H9 (cell line): ENCODE measurements at regions not wholly inside any gene's neighbourhood (a gene's known extent, or its start where the extent isn't known, plus 50 kb on each side); places are given as distances from the start of the nearest gene placed in this dataset.

ENCODE experiments used
- DNase-seq: peaks from one replicate; pipeline ENCODE4 v3.0.0-alpha.2; 2017
- H2AFZ ChIP-seq: one replicate; pipeline ENCODE4 v1.6.1; 2013; ENCODE audit warnings: mild to moderate bottlenecking, low read length, control low read depth, moderate library complexity
- H2AK5ac ChIP-seq: 2 replicates; pipeline ENCODE4 v1.6.1; 2013; ENCODE audit warnings: low read length, control low read depth, mixed read lengths; ENCODE audit not compliant: insufficient read length
- H2BK120ac ChIP-seq: one replicate; pipeline ENCODE4 v1.6.1; 2013; ENCODE audit warnings: low read depth, mild to moderate bottlenecking, low read length, control low read depth, inconsistent platforms; ENCODE audit not compliant: poor library complexity, severe bottlenecking
- H2BK12ac ChIP-seq: 2 replicates; pipeline ENCODE4 v1.6.1; 2013; ENCODE audit warnings: low read length, control low read depth, mixed read lengths, low read depth; ENCODE audit not compliant: insufficient read length
- H2BK15ac ChIP-seq: 2 replicates; pipeline ENCODE4 v1.6.1; 2013; ENCODE audit warnings: low read depth, low read length, control low read depth
- H2BK20ac ChIP-seq: one replicate; pipeline ENCODE4 v1.6.1; 2013; ENCODE audit warnings: low read depth, mild to moderate bottlenecking, low read length, control low read depth, inconsistent platforms; ENCODE audit not compliant: poor library complexity, severe bottlenecking
- H2BK5ac ChIP-seq: 2 replicates; pipeline ENCODE4 v1.6.1; 2013; ENCODE audit warnings: low read length, control low read depth, mixed read lengths; ENCODE audit not compliant: insufficient read length
- H3K14ac ChIP-seq: 2 replicates; pipeline ENCODE4 v1.6.1; 2013; ENCODE audit warnings: low read length, control low read depth; ENCODE audit not compliant: insufficient read depth
- H3K18ac ChIP-seq: 2 replicates; pipeline ENCODE4 v1.6.1; 2013; ENCODE audit warnings: low read depth, mild to moderate bottlenecking, mixed read lengths, low read length, control low read depth; ENCODE audit not compliant: insufficient read length
- H3K23ac ChIP-seq: 2 replicates; pipeline ENCODE4 v1.6.1; 2013; ENCODE audit warnings: low read length, control low read depth, mixed read lengths, low read depth; ENCODE audit not compliant: insufficient read length
- H3K23me2 ChIP-seq: 2 replicates; pipeline ENCODE4 v1.6.1; 2013; ENCODE audit warnings: low read depth, mild to moderate bottlenecking, mixed read lengths, low read length, control low read depth; ENCODE audit not compliant: insufficient read length, poor library complexity, severe bottlenecking
- H3K27ac ChIP-seq: 2 replicates; pipeline ENCODE4 v1.5.1; 2013; ENCODE audit warnings: low read length, control low read depth, mixed read lengths, low read depth; ENCODE audit not compliant: insufficient read length
- H3K27me3 ChIP-seq: 2 replicates; pipeline ENCODE4 v1.6.1; 2013; ENCODE audit warnings: low read length, control low read depth, inconsistent platforms; ENCODE audit not compliant: insufficient read depth
- H3K4ac ChIP-seq: 2 replicates; pipeline ENCODE4 v1.6.1; 2013; ENCODE audit warnings: low read depth, mild to moderate bottlenecking, control low read depth, inconsistent platforms, low read length, moderate library complexity
- H3K4me1 ChIP-seq: 2 replicates; pipeline ENCODE4 v1.6.1; 2013; ENCODE audit warnings: low read length, control low read depth, inconsistent platforms; ENCODE audit not compliant: insufficient read depth
- H3K4me2 ChIP-seq: 2 replicates; pipeline ENCODE4 v1.6.1; 2013; ENCODE audit warnings: low read length, control low read depth, mixed read lengths; ENCODE audit not compliant: insufficient read length, insufficient read depth
- H3K56ac ChIP-seq: 2 replicates; pipeline ENCODE4 v1.6.1; 2013; ENCODE audit warnings: low read depth, mild to moderate bottlenecking, mixed read lengths, low read length, control low read depth; ENCODE audit not compliant: insufficient read length
- H3K79me1 ChIP-seq: 2 replicates; pipeline ENCODE4 v1.6.1; 2013; ENCODE audit warnings: low read depth, mild to moderate bottlenecking, moderate library complexity, low read length, control low read depth, inconsistent platforms; ENCODE audit not compliant: insufficient read depth, poor library complexity, severe bottlenecking
- H3K79me2 ChIP-seq: 2 replicates; pipeline ENCODE4 v1.6.1; 2013; ENCODE audit warnings: low read length, control low read depth, inconsistent platforms; ENCODE audit not compliant: insufficient read depth
- H3K9ac ChIP-seq: 2 replicates; pipeline ENCODE4 v1.6.1; 2013; ENCODE audit warnings: low read length, control low read depth, mixed read lengths; ENCODE audit not compliant: insufficient read length; ENCODE audit errors: extremely low read depth
- H3K9me3 ChIP-seq: one replicate; pipeline ENCODE4 v1.6.1; 2013; ENCODE audit warnings: low read depth, low read length, inconsistent platforms; ENCODE audit not compliant: control insufficient read depth
- H3T11ph ChIP-seq: one replicate; pipeline ENCODE4 v1.6.1; 2013; ENCODE audit warnings: mild to moderate bottlenecking, low read length, control low read depth, inconsistent platforms
- H4K20me1 ChIP-seq: one replicate; pipeline ENCODE4 v1.6.1; 2013; ENCODE audit not compliant: control insufficient read depth, insufficient read length, insufficient read depth
- H4K5ac ChIP-seq: 2 replicates; pipeline ENCODE4 v1.6.1; 2013; ENCODE audit warnings: low read depth, mild to moderate bottlenecking, mixed read lengths, low read length, control low read depth; ENCODE audit not compliant: insufficient read length
- H4K8ac ChIP-seq: replicated peaks from 2 replicates; pipeline ENCODE4 v1.6.1; 2013; ENCODE audit warnings: low read length, control low read depth, mixed read lengths, low read depth; ENCODE audit not compliant: insufficient read length
- H4K91ac ChIP-seq: 2 replicates; pipeline ENCODE4 v1.6.1; 2013; ENCODE audit warnings: low read depth, mild to moderate bottlenecking, moderate library complexity, mixed read lengths, low read length, control low read depth; ENCODE audit not compliant: insufficient read length
- H3K27ac Mint-ChIP-seq, 3 experiments: 2 replicates in 2 of 3; 3 replicates in 1 of 3; pipeline ENCODE4 v1.8.0; 2020 to 2021; ENCODE audit warnings: mixed read lengths in 3 of 3, mild to moderate bottlenecking in 1 of 3, moderate library complexity in 1 of 3
- H3K27me3 Mint-ChIP-seq: 2 replicates; pipeline ENCODE4 v1.8.0; 2021; ENCODE audit warnings: low read depth, mild to moderate bottlenecking, moderate library complexity, mixed read lengths
- H3K36me3 Mint-ChIP-seq, 3 experiments: 2 replicates in 2 of 3; 3 replicates in 1 of 3; pipeline ENCODE4 v1.8.0; 2020 to 2021; ENCODE audit warnings: low read depth in 3 of 3, mixed read lengths in 3 of 3; ENCODE audit not compliant: insufficient read depth in 1 of 3
- H3K4me1 Mint-ChIP-seq, 2 experiments: 2 replicates each; pipeline ENCODE4 v1.8.0; 2020; ENCODE audit warnings: mixed read lengths in 2 of 2
- H3K4me3 Mint-ChIP-seq, 2 experiments: 2 replicates in 1 of 2; 3 replicates in 1 of 2; pipeline ENCODE4 v1.8.0; 2020 to 2021; ENCODE audit warnings: mild to moderate bottlenecking in 2 of 2, mixed read lengths in 2 of 2, moderate library complexity in 1 of 2
- H3K9me3 Mint-ChIP-seq, 2 experiments: 2 replicates in 1 of 2; 3 replicates in 1 of 2; pipeline ENCODE4 v1.8.0; 2020; ENCODE audit warnings: mild to moderate bottlenecking in 2 of 2, mixed read lengths in 2 of 2, moderate library complexity in 1 of 2
- CTCF ChIP-seq: fragments of 200-600 bp; sonication (generic); conservative IDR thresholded peaks from 3 replicates; pipeline ENCODE4 v1.8.0; 2021; ENCODE audit warnings: antibody characterized with exemption, mild to moderate bottlenecking
- WGBS: extraction: QIAGEN DNeasy Blood & Tissue Kit; methylation state at CpG from one replicate; pipeline ENCODE4 v1.1.7; 2013; ENCODE audit warnings: missing lambda C conversion rate, low lambda C conversion rate, mixed read lengths; ENCODE audit not compliant: insufficient read length; ENCODE audit errors: extremely low coverage; 5-methylcytosine and 5-hydroxymethylcytosine counted together

- WGBS = no CpG with 5 or more reads among the region's 3 CpGs
- Histone ChIP-seq H3K56ac (no peak overlapping the region), H3K27ac (peak overlapping the region; percentile 33), H3K4ac (no peak overlapping the region), H2BK15ac (no peak overlapping the region), H3K18ac (no peak overlapping the region), H3K23me2 (no peaks in the 10 kb centered on the region), H3K9me3 (no peaks in the 10 kb centered on the region), H2BK20ac (no peak overlapping the region), H2BK12ac (no peak overlapping the region), H2AFZ (no peak overlapping the region), H2AK5ac (no peak overlapping the region), H3K79me1 (no peaks in the 10 kb centered on the region), H4K8ac (no peak overlapping the region), H4K20me1 (no peaks in the 10 kb centered on the region), H3K4me1 (no peaks in the 10 kb centered on the region; the same call in 1 of the 2 replicates), H3K14ac (no peak overlapping the region), H2BK120ac (no peak overlapping the region), H3K9ac (no peak overlapping the region), H3K79me2 (no peaks in the 10 kb centered on the region), H3K27me3 (no peaks in the 10 kb centered on the region), H4K91ac (no peak overlapping the region), H2BK5ac (no peak overlapping the region), H4K5ac (no peak overlapping the region), H3K4me2 (no peak overlapping the region), H3T11ph (no peak overlapping the region), H3K23ac (no peak overlapping the region)
- TF ChIP-seq CTCF = no peak
- Mint-ChIP-seq H3K4me3 (no peak overlapping the region), H3K9me3 (no peaks in the 10 kb centered on the region), H3K27me3 (peaks cover 2% of the 10 kb centered on the region), H3K27ac (peak overlapping the region; percentile 7 to 90 (median 29); a peak in 2 of 7 replicates), H3K36me3 (no peaks in the 10 kb centered on the region; a peak in 1 of 7 replicates), H3K4me1 (peaks cover 51 to 55% of the 10 kb centered on the region in 2 experiments)
- DNase-seq = no peak
These were observed 228.5 kb upstream of the JUN start for GRCh38 chr1:59012378-59012777.
